MM.1S (cell line): ENCODE measurements at regions not wholly inside any gene's neighbourhood (a gene's known extent, or its start where the extent isn't known, plus 50 kb on each side); places are given as distances from the start of the nearest gene placed in this dataset.

Experiments
- DNase-seq: peaks from one replicate; pipeline ENCODE4 v3.0.0-alpha.2; 2015
- H2AFZ ChIP-seq: fragments of 300-600 bp; sonication (generic); 2 replicates; pipeline ENCODE4 v1.6.0; 2016; ENCODE audit warnings: antibody characterized with exemption, low read length
- H3F3A ChIP-seq: fragments of 300-600 bp; sonication (generic); 2 replicates; pipeline ENCODE4 v1.6.1; 2016; ENCODE audit warnings: mild to moderate bottlenecking, antibody characterized with exemption, low read length, moderate library complexity, mixed read lengths; ENCODE audit not compliant: insufficient read depth
- H3K27ac ChIP-seq: fragments of 300-600 bp; sonication (generic); 2 replicates; pipeline ENCODE4 v1.5.1; 2016; ENCODE audit warnings: mild to moderate bottlenecking, low read length
- H3K27me3 ChIP-seq: fragments of 300-600 bp; sonication (generic); replicated peaks from 2 replicates; pipeline ENCODE4 v1.6.0; 2016; ENCODE audit warnings: low read length; ENCODE audit not compliant: insufficient read depth
- H3K36me3 ChIP-seq: fragments of 300-600 bp; sonication (generic); replicated peaks from 2 replicates; pipeline ENCODE4 v1.6.1; 2016; ENCODE audit warnings: mild to moderate bottlenecking, low read length, mixed read lengths; ENCODE audit not compliant: insufficient read depth
- H3K4me1 ChIP-seq: fragments of 300-600 bp; sonication (generic); 2 replicates; pipeline ENCODE4 v1.6.1; 2016; ENCODE audit warnings: low read length, mixed read lengths
- H3K4me2 ChIP-seq: fragments of 300-600 bp; sonication (generic); 2 replicates; pipeline ENCODE4 v1.6.0; 2016; ENCODE audit warnings: low read depth, low read length
- H3K4me3 ChIP-seq: fragments of 300-600 bp; sonication (generic); 2 replicates; pipeline ENCODE4 v1.5.1; 2016; ENCODE audit warnings: low read length, mixed read lengths
- H3K79me2 ChIP-seq: fragments of 300-600 bp; sonication (generic); 2 replicates; pipeline ENCODE4 v1.6.1; 2016; ENCODE audit warnings: mixed run types, low read length, mixed read lengths
- H3K9ac ChIP-seq: fragments of 300-600 bp; sonication (generic); 2 replicates; pipeline ENCODE4 v1.6.1; 2016; ENCODE audit warnings: low read length, mixed read lengths
- H3K9me2 ChIP-seq: fragments of 300-600 bp; sonication (generic); replicated peaks from 2 replicates; pipeline ENCODE4 v1.6.1; 2016; ENCODE audit warnings: mild to moderate bottlenecking, low read length, mixed read lengths; ENCODE audit not compliant: insufficient read depth
- H3K9me3 ChIP-seq: fragments of 300-600 bp; sonication (generic); replicated peaks from 2 replicates; pipeline ENCODE4 v1.6.1; 2016; ENCODE audit warnings: mild to moderate bottlenecking, low read length, mixed read lengths; ENCODE audit not compliant: insufficient read depth
- H4K20me1 ChIP-seq: fragments of 300-600 bp; sonication (generic); 2 replicates; pipeline ENCODE4 v1.6.1; 2016; ENCODE audit warnings: mild to moderate bottlenecking, low read length, moderate library complexity, mixed read lengths; ENCODE audit not compliant: insufficient read depth
- EZH2 ChIP-seq: fragments of 300-600 bp; sonication (generic); optimal IDR thresholded peaks from 2 replicates; pipeline ENCODE3; 2017; ENCODE audit warnings: low read depth, mild to moderate bottlenecking, antibody characterized with exemption, low read length, mixed read lengths
- EZH2phosphoT487 ChIP-seq: fragments of 300-600 bp; sonication (generic); IDR thresholded peaks from 2 replicates; pipeline ENCODE4 v1.6.1; 2018; ENCODE audit warnings: antibody characterized with exemption, low read length
- TF ChIP-seq, protein P1 (sequence below): fragments of 300-600 bp; sonication (generic); IDR thresholded peaks from 2 replicates; pipeline ENCODE4 v1.5.1; 2016; ENCODE audit warnings: antibody characterized with exemption, low read length, mixed read lengths

DNA sequence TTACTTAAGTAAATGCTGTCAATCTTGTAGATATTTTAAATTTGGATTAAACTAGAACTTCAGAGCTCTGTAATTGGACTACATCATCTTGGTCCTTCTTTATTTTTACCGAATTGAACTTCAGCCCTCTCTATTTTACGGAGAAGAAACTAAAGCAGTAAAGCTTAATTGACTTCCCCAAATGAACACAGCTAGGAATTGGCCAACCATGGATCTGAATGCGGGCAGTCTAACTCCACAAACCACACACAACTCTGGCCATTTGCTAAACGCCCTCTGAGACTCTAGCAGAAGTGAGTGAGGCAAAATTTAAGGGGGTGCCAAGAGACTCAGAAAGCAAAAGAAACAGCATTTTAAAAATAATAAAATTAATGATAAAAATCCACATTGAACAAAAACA lies 86.3 kb upstream of the KCTD1 start:
- Histone ChIP-seq H4K20me1 (no peaks in the 10 kb centered on the region), H3K36me3 (no peaks in the 10 kb centered on the region), H3K9ac (no peak overlapping the region), H3K27ac (no peak overlapping the region), H3K79me2 (no peaks in the 10 kb centered on the region), H3K9me3 (no peaks in the 10 kb centered on the region), H3K27me3 (no peaks in the 10 kb centered on the region), H3K9me2 (no peaks in the 10 kb centered on the region), H3K4me3 (no peak overlapping the region), H3K4me1 (no peaks in the 10 kb centered on the region), H2AFZ (no peak overlapping the region), H3K4me2 (no peak overlapping the region), H3F3A (no peaks in the 10 kb centered on the region)
- DNase-seq, result no peak
- TF ChIP-seq, protein P1, sequence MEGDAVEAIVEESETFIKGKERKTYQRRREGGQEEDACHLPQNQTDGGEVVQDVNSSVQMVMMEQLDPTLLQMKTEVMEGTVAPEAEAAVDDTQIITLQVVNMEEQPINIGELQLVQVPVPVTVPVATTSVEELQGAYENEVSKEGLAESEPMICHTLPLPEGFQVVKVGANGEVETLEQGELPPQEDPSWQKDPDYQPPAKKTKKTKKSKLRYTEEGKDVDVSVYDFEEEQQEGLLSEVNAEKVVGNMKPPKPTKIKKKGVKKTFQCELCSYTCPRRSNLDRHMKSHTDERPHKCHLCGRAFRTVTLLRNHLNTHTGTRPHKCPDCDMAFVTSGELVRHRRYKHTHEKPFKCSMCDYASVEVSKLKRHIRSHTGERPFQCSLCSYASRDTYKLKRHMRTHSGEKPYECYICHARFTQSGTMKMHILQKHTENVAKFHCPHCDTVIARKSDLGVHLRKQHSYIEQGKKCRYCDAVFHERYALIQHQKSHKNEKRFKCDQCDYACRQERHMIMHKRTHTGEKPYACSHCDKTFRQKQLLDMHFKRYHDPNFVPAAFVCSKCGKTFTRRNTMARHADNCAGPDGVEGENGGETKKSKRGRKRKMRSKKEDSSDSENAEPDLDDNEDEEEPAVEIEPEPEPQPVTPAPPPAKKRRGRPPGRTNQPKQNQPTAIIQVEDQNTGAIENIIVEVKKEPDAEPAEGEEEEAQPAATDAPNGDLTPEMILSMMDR, result no peak
- TF ChIP-seq EZH2, result no peak
- TF ChIP-seq EZH2phosphoT487, result no peak

DNA sequence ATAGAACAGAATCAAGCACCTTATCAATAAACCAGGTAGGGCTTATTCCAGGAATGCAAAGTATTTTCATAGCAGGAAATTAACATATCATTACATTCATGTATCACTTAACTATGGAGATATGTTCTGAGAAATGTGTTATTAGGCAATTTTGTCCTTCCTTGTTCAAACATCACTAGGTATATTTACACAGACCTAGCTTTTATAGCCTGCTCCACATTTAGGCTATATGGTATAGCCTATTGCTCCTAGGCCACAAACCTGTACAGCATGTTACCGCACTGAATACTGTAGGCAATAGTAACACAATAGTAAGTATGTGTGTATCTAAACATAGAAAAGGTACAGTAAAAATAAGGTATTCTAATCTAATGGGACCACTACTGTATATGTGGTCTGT lies 82.8 kb upstream of the KCTD1 start:
- Histone ChIP-seq H4K20me1 (no peaks in the 10 kb centered on the region), H3K27me3 (no peaks in the 10 kb centered on the region), H2AFZ (no peak overlapping the region), H3K79me2 (no peaks in the 10 kb centered on the region), H3K4me3 (no peak overlapping the region), H3K9me3 (no peaks in the 10 kb centered on the region), H3K9ac (no peak overlapping the region), H3K4me2 (no peak overlapping the region), H3K4me1 (no peaks in the 10 kb centered on the region), H3K27ac (no peak overlapping the region), H3K36me3 (no peaks in the 10 kb centered on the region), H3F3A (no peaks in the 10 kb centered on the region), H3K9me2 (no peaks in the 10 kb centered on the region)
- no peak for DNase-seq
- TF ChIP-seq EZH2phosphoT487, result no peak
- TF ChIP-seq, protein P1, result no peak
- no peak for TF ChIP-seq EZH2

DNA sequence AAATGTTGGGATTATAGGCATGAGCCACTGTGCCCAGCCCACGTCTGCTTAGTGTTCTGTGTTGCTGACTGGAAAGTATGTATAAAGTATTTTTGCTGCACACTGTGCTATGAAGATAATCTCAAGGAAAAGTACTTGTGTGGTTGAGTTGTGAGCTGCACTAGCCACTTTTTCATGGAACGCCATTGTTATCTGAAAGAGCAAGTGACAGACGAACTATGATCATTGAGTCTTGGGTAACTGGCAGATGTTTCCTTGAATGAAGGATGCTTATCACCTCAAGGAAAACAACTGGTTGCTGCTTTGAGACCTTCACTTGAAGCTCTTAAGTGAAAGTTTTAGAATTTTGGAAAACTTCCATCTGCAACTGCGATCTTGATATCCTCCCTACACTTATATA lies 82.2 kb upstream of the KCTD1 start:
- no peak overlapping the region for H3K4me2 ChIP-seq
- TF ChIP-seq EZH2 (no peak), EZH2phosphoT487 (no peak)
- TF ChIP-seq, protein P1, result no peak
- H3K9me2 ChIP-seq, result no peaks in the 10 kb centered on the region

More for the DNA sequence above, 82.2 kb upstream of the KCTD1 start:
- no peaks in the 10 kb centered on the region for H3K36me3 ChIP-seq
- no peaks in the 10 kb centered on the region for H3K9me3 ChIP-seq
- H3K4me1 ChIP-seq, result no peaks in the 10 kb centered on the region
- H4K20me1 ChIP-seq, result no peaks in the 10 kb centered on the region
- no peak overlapping the region for H3K27ac ChIP-seq
- no peaks in the 10 kb centered on the region for H3F3A ChIP-seq
- no peaks in the 10 kb centered on the region for H3K27me3 ChIP-seq
- no peaks in the 10 kb centered on the region for H3K79me2 ChIP-seq
- no peak overlapping the region for H3K9ac ChIP-seq
- no peak for DNase-seq
- no peak overlapping the region for H3K4me3 ChIP-seq
- no peak overlapping the region for H2AFZ ChIP-seq
